Activated CD8-positive, alpha-beta T cell treated with anti-CD3 and anti-CD28 coated beads, Interleukin-2, amount 10 ng/mL, durations not matched to agents 7 days and 5 days (primary cell): ENCODE measurements at regions not wholly inside any gene's neighbourhood (a gene's known extent, or its start where the extent isn't known, plus 50 kb on each side); places are given as distances from the start of the nearest gene placed in this dataset.

Experiments
- ATAC-seq: fragments of 150-1000 bp; cut with Tn5 transposase; one replicate; pipeline ENCODE4 v1.10.0; 2021; ENCODE audit warnings: moderate library complexity
- CTCF ChIA-PET: fragments of 350-600 bp; sonication (Branson Sonifier 250); formaldehyde crosslinking; loops from one replicate; lab custom pipeline; 2021; ENCODE audit warnings: antibody characterized with exemption; lab: Charles Lee
- POLR2A ChIA-PET: fragments of 350-600 bp; sonication (Branson Sonifier 250); formaldehyde crosslinking; loops from one replicate; lab custom pipeline; 2021; ENCODE audit warnings: antibody characterized with exemption; lab: Charles Lee
- DNase-seq: peaks from one replicate; pipeline ENCODE4 v3.0.0-alpha.2; 2020
- H3K27ac Mint-ChIP-seq: one replicate; pipeline ENCODE4 v1.8.0; 2021; ENCODE audit warnings: mild to moderate bottlenecking, mixed read lengths
- H3K27me3 Mint-ChIP-seq: one replicate; pipeline ENCODE4 v1.8.0; 2021; ENCODE audit warnings: low read depth, mixed read lengths
- H3K36me3 Mint-ChIP-seq: one replicate; pipeline ENCODE4 v1.8.0; 2021; ENCODE audit warnings: low read depth, mixed read lengths
- H3K4me1 Mint-ChIP-seq: one replicate; pipeline ENCODE4 v1.8.0; 2021; ENCODE audit warnings: low read depth, mixed read lengths
- H3K4me3 Mint-ChIP-seq: one replicate; pipeline ENCODE4 v1.8.0; 2021; ENCODE audit warnings: mild to moderate bottlenecking, mixed read lengths
- H3K9me3 Mint-ChIP-seq: one replicate; pipeline ENCODE4 v1.8.0; 2022; ENCODE audit warnings: mixed read lengths; ENCODE audit not compliant: insufficient read depth

- ChIA-PET POLR2A (no interaction called here), CTCF (no interaction called here)
- H3K9me3 Mint-ChIP-seq: no peaks in the 10 kb centered on the region
Observed at GRCh38 chr10:78139341-78139740, 105.7 kb downstream of the RPS24 start.

GRCh38 chr10:78140066-78140630 lies 106.5 kb downstream of the RPS24 start:
- Mint-ChIP-seq H3K4me1 (no peaks in the 10 kb centered on the region), H3K4me3 (no peak overlapping the region), H3K27ac (no peak overlapping the region), H3K36me3 (no peaks in the 10 kb centered on the region), H3K9me3 (no peaks in the 10 kb centered on the region), H3K27me3 (peaks cover 23% of the 10 kb centered on the region)
- no peak for DNase-seq
- ATAC-seq: no peak
- POLR2A ChIA-PET: no interaction called here
- CTCF ChIA-PET: no interaction called here

More at GRCh38 chr10:78139341-78139740, 105.7 kb downstream of the RPS24 start:
- Mint-ChIP-seq H3K36me3 (no peaks in the 10 kb centered on the region), H3K4me3 (no peak overlapping the region), H3K27ac (no peak overlapping the region), H3K4me1 (no peaks in the 10 kb centered on the region), H3K27me3 (peaks cover 20% of the 10 kb centered on the region)
- ATAC-seq (no peak), DNase-seq (no peak)

GRCh38 chr10:78143576-78143975 lies 109.9 kb downstream of the RPS24 start:
- ATAC-seq: no peak
- CTCF ChIA-PET: interaction anchor here (0.6 kb wide), 1 partner anchor 13 kb away, joined by 3 read pairs; no protein-coding TSS in a partner anchor
- no peak overlapping the region for H3K27ac Mint-ChIP-seq

DNA sequence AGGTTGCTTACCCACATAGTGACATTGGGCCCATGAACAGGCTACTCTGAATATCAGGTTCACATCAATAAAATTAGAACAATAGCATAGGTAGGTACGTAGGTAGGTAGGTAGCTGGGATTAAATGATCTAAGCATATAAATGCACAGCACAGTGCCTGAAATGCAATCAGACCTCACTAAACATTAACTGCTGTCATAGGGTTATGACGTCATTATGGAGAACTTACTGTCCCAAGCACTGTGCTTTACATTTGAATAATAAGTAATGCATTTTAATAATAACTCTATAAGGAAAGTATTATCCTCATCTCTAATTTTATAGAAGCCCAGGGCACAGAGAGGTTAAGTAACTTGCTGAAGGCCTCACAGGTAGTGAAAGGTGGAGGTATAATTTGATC lies 112.5 kb downstream of the RPS24 start:
- Mint-ChIP-seq H3K4me3 (no peak overlapping the region), H3K4me1 (no peaks in the 10 kb centered on the region), H3K27ac (no peak overlapping the region), H3K36me3 (no peaks in the 10 kb centered on the region), H3K9me3 (no peaks in the 10 kb centered on the region), H3K27me3 (peaks cover 19% of the 10 kb centered on the region)
- POLR2A ChIA-PET: no interaction called here
- CTCF ChIA-PET: no interaction called here
- DNase-seq (no peak), ATAC-seq (no peak)

More at GRCh38 chr10:78143576-78143975, 109.9 kb downstream of the RPS24 start:
- no peak for DNase-seq
- Mint-ChIP-seq H3K4me3 (no peak overlapping the region), H3K4me1 (no peaks in the 10 kb centered on the region), H3K36me3 (no peaks in the 10 kb centered on the region), H3K9me3 (no peaks in the 10 kb centered on the region), H3K27me3 (peaks cover 19% of the 10 kb centered on the region)
- POLR2A ChIA-PET: no interaction called here

DNA sequence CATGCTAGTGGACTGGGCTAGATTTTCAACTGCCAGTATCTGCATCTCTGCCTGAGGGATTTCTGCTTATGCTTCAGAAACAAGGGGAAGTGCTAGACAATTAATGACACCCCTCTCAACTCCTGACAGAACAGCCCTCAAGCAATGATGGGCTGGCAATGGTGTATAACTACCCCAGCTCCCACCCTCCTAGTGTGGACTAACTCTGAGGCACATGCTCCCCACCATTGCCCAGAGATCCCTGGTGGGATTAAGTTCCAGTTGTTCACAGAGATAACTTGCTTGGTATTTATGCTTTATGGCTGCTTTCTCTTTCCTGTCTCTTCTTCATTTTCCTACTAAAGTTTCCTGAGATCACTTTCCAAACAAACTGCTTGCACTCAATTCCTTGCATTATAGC lies 113.5 kb downstream of the RPS24 start:
- ChIA-PET CTCF (no interaction called here), POLR2A (no interaction called here)
- H3K9me3 Mint-ChIP-seq: no peaks in the 10 kb centered on the region
- DNase-seq (no peak), ATAC-seq (no peak)
- no peaks in the 10 kb centered on the region for H3K36me3 Mint-ChIP-seq
- H3K27me3 Mint-ChIP-seq: peaks cover 13% of the 10 kb centered on the region
- H3K4me3 Mint-ChIP-seq: no peak overlapping the region
- H3K4me1 Mint-ChIP-seq: no peaks in the 10 kb centered on the region
- no peak overlapping the region for H3K27ac Mint-ChIP-seq

GRCh38 chr10:78148216-78148960 lies 114.7 kb downstream of the RPS24 start:
- Mint-ChIP-seq H3K4me3 (no peak overlapping the region), H3K9me3 (no peaks in the 10 kb centered on the region), H3K4me1 (no peaks in the 10 kb centered on the region), H3K27me3 (peaks cover 10% of the 10 kb centered on the region), H3K27ac (no peak overlapping the region), H3K36me3 (no peaks in the 10 kb centered on the region)
- ATAC-seq (no peak), DNase-seq (no peak)
- CTCF ChIA-PET: no interaction called here
- POLR2A ChIA-PET: no interaction called here

DNA sequence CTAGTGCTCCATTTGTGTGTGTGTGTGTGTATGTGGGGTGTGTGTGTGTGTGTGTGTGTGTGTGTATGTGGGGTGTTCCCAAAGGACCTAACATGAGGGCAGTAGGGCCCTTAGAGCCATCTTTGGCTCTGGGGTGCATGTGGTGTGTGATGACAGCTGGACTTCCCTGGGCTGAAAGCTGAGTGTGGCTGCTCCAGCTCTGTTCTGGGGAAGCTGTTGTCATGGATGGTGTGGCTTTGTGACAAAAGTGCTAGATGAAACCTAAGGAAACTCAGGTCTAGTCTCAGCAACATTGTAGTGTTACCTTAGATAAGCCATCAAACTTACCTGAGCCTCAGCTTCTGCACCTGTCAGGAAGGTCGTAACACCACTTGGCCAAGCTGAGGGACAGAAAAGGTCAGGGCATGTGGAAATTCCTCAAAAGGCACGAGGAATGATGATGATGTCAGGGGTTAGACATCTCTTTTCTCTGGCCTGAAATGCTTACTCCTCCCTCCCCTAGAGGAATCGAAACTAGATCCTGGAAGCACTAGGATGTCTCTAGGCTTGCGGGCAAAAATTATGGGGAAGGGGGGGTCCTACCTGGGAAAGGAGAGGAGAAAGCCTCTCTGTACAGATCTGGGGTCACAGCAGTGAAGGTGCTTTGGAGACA lies 115.4 kb downstream of the RPS24 start:
- DNase-seq (no peak), ATAC-seq (no peak)
- H3K4me3 Mint-ChIP-seq: no peak overlapping the region
- ChIA-PET CTCF (no interaction called here), POLR2A (no interaction called here)
- no peaks in the 10 kb centered on the region for H3K9me3 Mint-ChIP-seq
- H3K27me3 Mint-ChIP-seq: peaks cover 5% of the 10 kb centered on the region
- H3K27ac Mint-ChIP-seq: no peak overlapping the region
- H3K4me1 Mint-ChIP-seq: no peaks in the 10 kb centered on the region
- no peaks in the 10 kb centered on the region for H3K36me3 Mint-ChIP-seq

- Mint-ChIP-seq H3K27ac (no peak overlapping the region), H3K27me3 (peaks cover 2% of the 10 kb centered on the region), H3K4me1 (no peaks in the 10 kb centered on the region), H3K36me3 (no peaks in the 10 kb centered on the region), H3K9me3 (no peaks in the 10 kb centered on the region), H3K4me3 (no peak overlapping the region)
- ChIA-PET CTCF (no interaction called here), POLR2A (no interaction called here)
- no peak for ATAC-seq
- no peak for DNase-seq
Observed at GRCh38 chr10:78150756-78151155, 117.1 kb downstream of the RPS24 start.

DNA sequence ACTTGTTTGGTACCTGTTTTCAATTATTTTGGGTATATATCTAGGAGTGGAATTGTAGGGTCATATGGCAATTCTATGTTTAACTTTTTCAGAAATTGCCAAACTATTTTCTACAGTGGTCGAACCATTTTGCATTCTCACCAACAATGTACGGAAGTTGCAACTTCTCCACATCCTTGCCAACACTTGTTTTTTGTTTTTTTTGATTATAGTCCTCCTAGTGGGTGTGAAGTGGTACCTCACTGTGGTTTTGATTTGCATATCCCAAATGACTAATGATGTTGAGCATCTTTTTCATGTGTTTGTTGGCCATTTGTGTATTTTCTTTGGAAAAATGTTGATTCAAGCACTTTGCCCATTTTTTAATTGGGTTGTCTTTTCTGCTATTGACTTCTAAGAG lies 122.1 kb downstream of the RPS24 start:
- Mint-ChIP-seq H3K36me3 (no peaks in the 10 kb centered on the region), H3K27ac (no peak overlapping the region), H3K27me3 (peaks cover 12% of the 10 kb centered on the region), H3K4me3 (no peak overlapping the region), H3K4me1 (no peaks in the 10 kb centered on the region), H3K9me3 (no peaks in the 10 kb centered on the region)
- CTCF ChIA-PET: interaction anchor here (1.3 to 2.0 kb wide), 2 partner anchors 107 to 109 kb away, joined by 5 to 6 read pairs; no protein-coding TSS in a partner anchor
- POLR2A ChIA-PET: no interaction called here
- no peak for ATAC-seq
- DNase-seq: no peak

DNA sequence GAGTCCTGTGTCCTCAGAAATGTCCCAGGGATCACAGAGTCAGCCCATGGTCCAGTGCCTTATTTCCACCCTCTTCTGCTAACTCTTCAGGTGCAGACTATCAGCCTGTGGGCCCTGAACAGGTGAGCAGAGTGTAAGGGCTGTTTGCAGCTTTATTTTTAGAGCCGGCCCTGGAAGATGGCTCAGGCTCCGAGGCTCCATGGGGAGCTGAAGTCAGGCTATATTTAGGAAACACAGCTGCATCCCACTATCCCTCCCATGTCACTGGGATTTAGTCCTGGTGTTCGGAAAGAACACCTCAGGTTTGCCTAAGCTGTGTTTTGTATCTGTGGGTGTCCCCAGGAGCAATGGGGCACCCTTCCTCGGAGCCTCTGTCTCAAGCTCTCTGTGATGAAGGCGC lies 126.9 kb downstream of the RPS24 start:
- Mint-ChIP-seq H3K4me3 (no peak overlapping the region), H3K27me3 (peaks cover 14% of the 10 kb centered on the region), H3K36me3 (no peaks in the 10 kb centered on the region), H3K4me1 (peaks cover 2% of the 10 kb centered on the region), H3K9me3 (no peaks in the 10 kb centered on the region), H3K27ac (no peak overlapping the region)
- ATAC-seq (no peak), DNase-seq (no peak)
- ChIA-PET POLR2A (no interaction called here), CTCF (interaction anchor here (1.4 kb wide), 1 partner anchor 113 kb away, joined by 3 read pairs; no protein-coding TSS in a partner anchor)

- Mint-ChIP-seq H3K4me1 (peaks cover 2% of the 10 kb centered on the region), H3K9me3 (no peaks in the 10 kb centered on the region), H3K4me3 (no peak overlapping the region), H3K27me3 (peaks cover 11% of the 10 kb centered on the region), H3K27ac (no peak overlapping the region), H3K36me3 (no peaks in the 10 kb centered on the region)
- POLR2A ChIA-PET: no interaction called here
- no peak for ATAC-seq
- CTCF ChIA-PET: interaction anchor here (0.9 kb wide), 1 partner anchor 115 kb away, joined by 3 read pairs; no protein-coding TSS in a partner anchor
- no peak for DNase-seq
Observed at GRCh38 chr10:78162853-78163252, 129.2 kb downstream of the RPS24 start.

DNA sequence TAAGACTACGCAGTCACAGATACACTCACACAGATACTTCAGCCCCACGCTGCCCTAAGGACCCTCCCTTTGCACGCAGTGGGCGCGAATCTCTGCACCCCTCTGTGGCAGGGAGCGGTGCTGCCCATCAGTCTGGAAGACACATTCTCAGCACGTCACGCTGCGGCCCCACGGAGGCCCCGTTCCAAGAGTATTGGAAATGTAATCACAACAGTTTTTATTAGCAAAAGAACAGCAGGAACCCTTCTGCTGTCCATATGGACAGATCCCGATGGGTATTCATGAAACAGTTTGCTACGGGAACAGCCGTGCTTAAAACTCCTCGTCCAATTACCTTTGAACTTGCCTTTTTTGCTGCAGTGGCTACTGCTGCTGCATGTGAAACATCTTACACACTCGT lies 131.0 kb downstream of the RPS24 start:
- CTCF ChIA-PET: interaction anchor here (0.6 kb wide), 1 partner anchor 1529 kb away, joined by 3 read pairs; no protein-coding TSS in a partner anchor
- POLR2A ChIA-PET: no interaction called here
- no peaks in the 10 kb centered on the region for H3K9me3 Mint-ChIP-seq

More for the DNA sequence above, 131.0 kb downstream of the RPS24 start:
- Mint-ChIP-seq H3K4me1 (peaks cover 2% of the 10 kb centered on the region), H3K4me3 (no peak overlapping the region), H3K27me3 (peaks cover 21% of the 10 kb centered on the region), H3K36me3 (no peaks in the 10 kb centered on the region), H3K27ac (no peak overlapping the region)
- DNase-seq (no peak), ATAC-seq (no peak)
